HG03520 (cell line): ENCODE measurements at regions not wholly inside any gene's neighbourhood (a gene's known extent, or its start where the extent isn't known, plus 50 kb on each side); places are given as distances from the start of the nearest gene placed in this dataset.

ENCODE experiments used
- ATAC-seq: cut with Tn5 transposase; IDR thresholded peaks from one replicate; pipeline ENCODE4 v1.9.1; 2021; ENCODE audit warnings: mild to moderate bottlenecking, moderate library complexity; ENCODE audit not compliant: unreplicated experiment

GRCh38 chr18:24731158-24731557 lies 270.7 kb downstream of the HRH4 start:
- ATAC-seq, result no peak

DNA sequence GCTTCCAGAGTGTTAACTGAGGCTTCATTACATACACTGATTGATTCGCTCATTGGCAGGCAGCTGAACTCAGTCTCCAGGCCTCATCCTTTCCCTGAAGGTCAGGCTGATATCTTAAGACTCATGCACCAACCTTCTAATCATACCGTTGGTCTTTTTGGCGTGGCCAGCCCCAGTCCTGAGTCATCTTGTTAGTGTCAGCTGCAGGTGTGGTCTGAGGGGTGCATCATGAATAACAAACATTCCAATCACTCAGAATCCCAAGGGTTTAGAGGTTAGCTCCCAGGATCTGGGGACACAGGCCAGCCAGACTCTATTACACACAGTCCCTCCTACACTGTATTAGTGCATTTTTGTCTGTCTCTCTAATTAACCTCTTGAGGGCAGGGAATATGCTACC lies 271.5 kb downstream of the HRH4 start:
- ATAC-seq, result no peak

DNA sequence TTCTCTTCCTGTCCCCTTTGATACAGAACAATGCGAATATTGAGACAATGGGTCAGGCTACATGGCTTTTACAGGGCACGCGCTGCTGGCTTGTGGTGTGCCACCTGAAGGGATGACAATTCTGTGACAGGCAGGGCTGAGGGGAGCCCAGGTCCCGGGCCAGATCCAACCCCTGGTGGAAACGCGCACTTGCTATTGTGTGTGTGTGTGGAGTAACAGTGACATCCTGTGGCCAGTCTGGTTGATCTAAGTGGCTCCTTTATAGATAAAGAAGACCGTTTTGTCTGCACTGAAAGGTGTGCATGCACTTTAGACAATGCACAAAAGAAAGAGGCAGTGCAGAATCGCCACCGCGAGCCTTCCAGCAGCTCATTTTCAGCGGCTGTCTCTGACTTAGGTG lies 273.6 kb downstream of the HRH4 start:
- no peak for ATAC-seq

GRCh38 chr18:24735624-24736231 lies 275.3 kb downstream of the HRH4 start:
- no peak for ATAC-seq

DNA sequence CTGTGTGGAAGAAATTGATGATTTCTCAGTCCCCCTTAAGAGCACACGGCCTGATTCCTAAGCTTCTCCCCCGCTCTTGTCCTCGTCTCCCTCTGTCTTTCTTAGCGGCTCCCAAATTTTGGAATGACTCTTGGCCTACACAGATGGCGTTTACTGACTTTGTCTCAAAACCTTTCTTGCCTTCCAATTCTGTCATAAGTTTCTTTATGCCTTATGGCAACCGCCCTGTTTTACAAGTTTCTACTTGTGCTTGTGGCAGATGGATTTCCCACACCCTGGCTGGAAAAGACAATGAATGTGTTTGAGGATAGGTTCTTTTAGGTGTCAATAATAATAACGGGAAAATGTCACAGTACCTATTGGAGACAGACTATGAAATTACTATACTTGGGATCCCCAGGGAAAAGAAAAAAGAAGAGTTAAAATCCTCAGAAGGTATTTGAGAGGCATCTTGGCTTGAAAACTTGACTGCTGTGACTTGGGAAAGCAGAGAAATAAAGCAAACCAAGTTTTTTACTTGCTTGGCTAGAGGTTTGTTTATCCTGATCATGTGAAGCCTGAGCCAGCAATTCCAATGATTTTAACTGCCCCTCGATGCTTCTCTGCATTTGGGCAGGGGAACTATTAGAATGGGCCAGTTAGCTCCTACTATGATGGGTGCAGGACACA lies 276.4 kb downstream of the HRH4 start:
- ATAC-seq, result no peak

DNA sequence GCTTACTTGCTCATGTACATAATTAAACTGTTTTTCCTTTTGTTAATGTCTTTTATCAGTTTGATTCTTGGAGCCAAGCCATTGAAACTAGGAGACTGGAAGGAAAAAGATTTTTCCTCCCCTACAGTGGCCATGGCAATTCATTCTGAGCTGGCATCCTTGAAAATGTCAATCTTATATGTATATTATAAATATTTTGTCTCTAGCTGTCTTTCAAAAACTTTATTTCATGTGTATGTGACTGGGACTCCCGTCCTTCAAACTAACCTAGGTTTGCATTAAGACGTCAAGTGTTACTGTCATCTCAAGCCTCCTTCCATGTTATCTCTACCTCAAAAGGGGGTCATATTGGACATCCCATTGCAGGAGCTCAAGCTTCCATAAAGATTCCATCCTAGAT lies 280.4 kb downstream of the HRH4 start:
- no peak for ATAC-seq

GRCh38 chr18:24741321-24741720 lies 280.9 kb downstream of the HRH4 start:
- no peak for ATAC-seq

DNA sequence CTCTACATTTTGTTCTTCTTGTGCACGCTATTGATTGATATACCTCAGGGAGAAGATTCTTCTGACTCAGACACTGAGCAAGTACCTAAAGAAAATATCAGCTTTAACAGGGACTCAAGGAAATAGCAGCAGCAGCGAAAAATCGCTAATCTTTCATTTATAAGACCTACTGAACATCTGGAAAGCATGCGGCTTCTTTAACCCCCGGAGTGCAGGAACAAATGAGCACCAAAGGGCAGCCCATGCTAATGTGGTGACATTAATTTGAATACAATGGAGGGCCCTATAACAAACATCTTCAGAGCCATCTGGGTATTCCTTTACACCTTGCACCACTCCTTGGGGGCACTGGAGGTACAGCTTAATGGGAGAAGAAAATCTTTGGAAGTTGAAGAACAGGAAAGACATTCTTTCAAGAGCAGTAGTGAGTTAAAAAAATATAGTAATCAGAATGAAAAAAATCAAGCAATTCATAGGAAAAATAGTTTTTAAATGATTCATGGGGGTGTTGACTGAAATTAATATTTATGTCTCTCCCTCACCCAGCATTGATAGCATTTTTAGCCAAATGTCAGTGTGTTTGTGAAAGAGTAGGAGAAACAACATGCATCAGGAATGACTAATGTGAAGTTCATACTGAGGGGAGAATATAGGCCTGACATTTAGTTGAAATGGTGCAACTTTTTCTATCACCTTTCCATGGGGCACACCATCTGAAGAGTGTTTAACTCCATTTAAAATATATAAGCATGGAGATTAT lies 281.7 kb downstream of the HRH4 start:
- ATAC-seq, result no peak

- ATAC-seq, result no peak
These were observed 294.3 kb downstream of the HRH4 start for GRCh38 chr18:24754583-24755253.

DNA sequence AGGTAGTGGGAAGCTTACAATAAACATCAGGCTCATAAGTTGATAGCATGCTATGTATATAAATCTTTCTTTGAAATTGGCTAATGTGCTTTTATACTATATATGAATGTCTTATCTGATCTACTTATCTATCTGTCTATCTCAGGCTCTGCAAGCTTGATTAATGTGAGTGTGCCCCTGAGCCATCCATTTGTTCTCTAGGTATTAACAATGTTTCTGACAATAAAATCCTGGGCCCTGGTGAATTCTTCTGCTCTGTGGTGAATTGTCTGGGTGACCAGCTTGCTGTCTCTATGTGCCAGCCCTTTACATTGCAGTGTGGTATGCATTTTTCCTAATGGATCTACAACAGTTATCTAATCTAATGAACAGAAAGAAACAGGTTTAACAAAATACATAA lies 295.9 kb downstream of the HRH4 start:
- ATAC-seq, result no peak

GRCh38 chr18:24757134-24757533 lies 296.7 kb downstream of the HRH4 start:
- ATAC-seq, result no peak

GRCh38 chr18:24761765-24762164 lies 301.3 kb downstream of the HRH4 start:
- no peak for ATAC-seq

DNA sequence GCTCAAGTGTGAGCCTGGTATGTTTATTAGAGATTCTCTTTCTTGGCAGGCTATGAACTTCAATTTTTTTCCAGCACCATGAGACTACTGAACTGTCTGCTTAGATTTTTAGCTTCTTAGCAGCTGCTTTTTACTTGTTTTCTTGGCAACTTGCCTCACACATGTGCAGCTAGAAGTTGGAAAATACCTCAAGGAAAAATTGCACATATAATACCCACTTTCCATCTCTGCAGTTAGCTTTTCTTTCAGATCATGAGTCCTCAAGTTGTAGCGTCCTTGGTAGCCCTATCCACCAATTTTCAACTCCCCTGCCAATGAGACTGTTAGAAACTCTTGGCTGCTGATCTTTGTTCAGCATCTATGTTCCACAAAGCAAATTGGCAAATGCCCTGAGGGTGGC lies 302.1 kb downstream of the HRH4 start:
- no peak for ATAC-seq

GRCh38 chr18:24763765-24764513 lies 303.5 kb downstream of the HRH4 start:
- no peak for ATAC-seq

DNA sequence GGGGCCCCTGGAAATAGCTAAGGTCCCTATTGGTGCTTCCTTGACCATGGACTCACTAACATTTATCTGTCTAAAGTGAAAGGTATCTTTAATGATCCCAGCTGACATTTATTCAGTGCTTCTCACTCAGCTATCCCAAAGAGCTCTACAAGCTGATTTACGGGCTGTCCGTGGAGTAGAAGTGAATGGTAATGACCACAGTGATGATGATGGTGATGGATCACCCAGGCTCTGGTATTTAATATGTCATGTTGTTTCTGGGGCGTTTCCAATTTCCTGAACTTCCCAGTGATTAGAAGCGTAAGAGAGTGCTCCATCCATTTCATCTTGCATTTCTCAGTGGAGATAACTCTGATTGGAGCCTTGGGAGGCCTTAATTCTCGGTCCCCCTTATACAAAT lies 304.3 kb downstream of the HRH4 start:
- no peak for ATAC-seq

DNA sequence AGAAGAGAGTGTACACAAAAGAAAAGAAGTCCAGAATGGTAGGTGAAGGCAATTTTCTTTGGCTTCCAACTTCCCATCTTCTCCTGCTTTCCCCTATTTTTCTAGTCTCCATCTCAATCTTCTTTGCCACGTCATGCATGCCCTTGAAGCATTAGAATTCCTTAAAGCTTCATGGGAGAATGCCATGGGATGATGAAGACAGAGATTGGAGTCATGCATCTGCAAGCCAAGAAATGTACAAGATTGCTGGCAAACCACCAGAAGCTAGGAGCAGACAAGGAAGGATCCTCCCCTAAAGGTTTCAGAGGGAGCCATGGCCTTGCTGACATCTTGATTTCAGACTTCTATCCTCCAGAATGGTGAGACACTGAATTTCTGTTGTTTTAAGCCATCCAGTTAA lies 305.9 kb downstream of the HRH4 start:
- no peak for ATAC-seq

DNA sequence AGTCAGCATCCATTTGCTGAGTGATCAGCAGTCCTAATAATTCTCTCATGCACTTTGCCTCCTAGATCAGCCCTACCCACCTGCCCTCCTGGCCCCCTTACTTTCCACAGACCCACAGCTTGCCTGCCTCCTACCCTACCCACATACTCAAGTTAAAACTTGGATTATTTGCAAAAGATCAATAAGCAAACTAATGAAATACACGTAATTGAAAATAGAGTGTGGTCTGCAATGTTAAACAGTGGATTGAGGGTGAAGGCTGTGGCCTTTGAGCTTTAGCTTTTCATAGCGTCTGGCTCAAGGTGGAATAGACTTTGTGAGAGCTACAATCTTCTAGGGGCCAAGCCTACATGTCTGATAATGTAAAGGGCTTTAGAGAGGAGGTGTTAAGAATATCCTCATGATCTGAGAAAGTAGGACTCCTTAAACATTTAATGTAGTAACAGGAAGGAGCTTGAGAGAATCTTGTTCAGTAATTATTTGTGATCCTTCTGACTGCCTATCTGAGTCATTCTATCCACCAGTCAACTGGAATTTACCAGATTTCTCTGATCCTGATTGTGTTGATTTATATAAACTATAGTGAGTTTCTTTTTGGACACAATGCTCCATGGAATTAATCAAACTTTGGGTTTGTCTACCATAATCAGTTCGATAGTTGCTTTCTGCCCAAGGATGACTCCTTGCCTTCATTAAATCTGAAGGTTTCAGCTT lies 310.0 kb downstream of the HRH4 start:
- no peak for ATAC-seq

GRCh38 chr18:24771300-24771699 lies 310.9 kb downstream of the HRH4 start:
- no peak for ATAC-seq

- no peak for ATAC-seq
These were observed 312.7 kb downstream of the HRH4 start for GRCh38 chr18:24773101-24773500.

DNA sequence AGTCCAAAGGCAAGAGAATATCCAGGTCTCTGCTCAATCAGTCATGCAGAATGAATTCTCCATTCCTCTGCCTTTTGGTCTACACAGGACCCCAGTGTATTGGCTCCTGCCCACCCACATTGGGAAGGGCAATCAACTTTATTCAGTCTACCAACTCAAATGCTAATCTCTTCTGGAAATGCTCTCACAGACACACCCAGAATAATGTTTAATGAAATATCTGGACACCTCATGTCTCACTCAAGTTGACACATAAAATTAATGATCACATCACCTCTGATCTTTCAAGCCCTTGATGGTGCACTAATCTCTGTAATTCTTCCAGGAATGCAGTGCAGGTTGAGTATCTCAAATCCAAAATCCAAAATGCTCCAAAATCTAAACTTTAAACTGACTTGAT lies 315.6 kb downstream of the HRH4 start:
- no peak for ATAC-seq
